Left renal cortex interstitium (tissue), 4 donors: ENCODE measurements at regions not wholly inside any gene's neighbourhood (a gene's known extent, or its start where the extent isn't known, plus 50 kb on each side); places are given as distances from the start of the nearest gene placed in this dataset.
"Not testable (repeated sequence)": the region's sequence is repeated elsewhere in the genome, so short reads cannot be mapped to it uniquely, and the experiment has no call there.

Experiments used
- DNase-seq, 4 donors: peaks; one replicate each; pipeline ENCODE4 v3.0.0-alpha.2; 2013; ENCODE audit warnings: low read depth in 4 of 4, low spot score in 2 of 4, missing footprints in 1 of 4

DNA sequence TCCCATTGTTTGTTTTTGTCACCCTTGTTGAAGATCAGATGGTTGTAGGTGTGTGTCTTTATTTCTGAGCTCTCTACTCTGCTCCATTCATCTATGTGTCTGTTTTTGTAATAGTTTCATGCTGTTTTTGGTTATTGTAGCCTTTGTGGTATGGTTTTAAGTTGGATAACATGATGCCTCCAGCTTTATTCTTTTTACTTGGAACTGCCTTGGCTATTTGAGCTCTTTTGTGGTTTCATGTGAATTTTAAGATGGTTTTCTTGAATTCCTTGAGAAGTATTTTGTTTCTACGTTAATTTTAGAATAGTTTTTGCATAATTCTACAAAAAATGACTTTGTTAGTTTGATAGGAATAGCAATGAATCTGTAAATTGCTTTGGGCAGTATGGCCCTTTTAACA lies 170.0 kb upstream of the IGFBP3 start:
- DNase-seq: no peak

DNA sequence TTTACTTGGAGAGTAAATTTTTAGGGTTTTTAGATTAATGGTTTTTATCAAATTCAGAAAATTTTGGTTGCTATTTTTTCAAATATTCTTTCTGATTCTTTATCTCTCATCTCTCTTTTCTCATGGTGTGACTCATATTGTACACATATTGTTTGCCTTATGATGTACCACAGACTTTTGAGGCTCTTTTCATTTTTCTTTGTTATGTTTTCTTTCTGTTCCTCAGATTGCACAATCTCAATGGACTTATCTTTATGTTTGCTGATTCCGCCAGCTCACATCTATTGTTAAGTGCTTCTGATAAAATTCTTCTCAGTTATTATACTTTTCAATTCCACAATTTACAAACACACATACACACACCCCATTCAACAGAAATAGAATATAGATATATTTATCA lies 168.2 kb upstream of the IGFBP3 start:
- DNase-seq: no peak

DNA sequence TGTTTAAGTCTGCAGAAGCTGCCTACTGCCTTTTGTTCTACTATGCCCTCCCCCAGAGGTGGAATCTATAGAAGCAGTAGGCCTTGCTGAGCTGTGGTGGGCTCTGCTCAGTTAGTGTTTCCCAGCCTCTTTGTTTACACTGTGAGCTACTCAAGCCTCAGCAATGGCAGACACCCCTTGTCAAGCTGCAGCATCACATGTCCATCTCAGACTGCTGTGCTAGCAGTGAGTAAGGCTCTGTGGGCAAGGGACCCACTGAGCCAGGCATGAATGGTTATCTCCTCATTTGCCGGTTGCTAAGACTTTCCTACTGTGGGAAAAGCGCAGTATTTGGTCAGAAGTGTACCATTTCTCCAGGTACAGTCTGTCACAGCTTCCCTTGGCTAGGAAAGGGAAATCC lies 167.4 kb upstream of the IGFBP3 start:
- DNase-seq: not testable (repeated sequence)

DNA sequence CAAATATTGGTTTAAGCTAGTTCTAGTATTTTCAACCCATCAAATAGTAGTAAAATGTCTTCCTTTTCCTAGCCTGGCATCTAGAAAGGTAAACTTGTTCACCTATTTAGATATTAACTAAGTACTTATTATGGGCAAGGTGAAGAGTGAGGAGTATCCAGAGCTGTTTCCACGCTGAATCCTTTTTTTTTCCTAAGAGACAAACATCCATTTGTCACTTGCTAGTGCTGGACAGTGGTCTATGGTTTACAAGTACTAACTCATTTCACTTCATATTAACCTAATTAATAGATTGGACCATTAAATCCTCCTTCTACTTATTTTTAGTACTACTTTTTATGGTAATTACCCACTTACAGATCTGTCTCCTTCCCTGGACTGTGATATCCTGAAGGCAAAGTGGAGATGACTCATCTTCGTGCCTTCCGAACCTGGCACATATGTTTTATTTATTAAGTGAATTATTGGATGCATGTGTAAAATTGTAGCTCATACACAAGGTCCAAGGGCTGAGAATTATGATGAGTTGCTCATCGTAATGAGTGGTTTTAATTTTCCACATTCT lies 159.6 kb upstream of the IGFBP3 start:
- no peak for DNase-seq

DNA sequence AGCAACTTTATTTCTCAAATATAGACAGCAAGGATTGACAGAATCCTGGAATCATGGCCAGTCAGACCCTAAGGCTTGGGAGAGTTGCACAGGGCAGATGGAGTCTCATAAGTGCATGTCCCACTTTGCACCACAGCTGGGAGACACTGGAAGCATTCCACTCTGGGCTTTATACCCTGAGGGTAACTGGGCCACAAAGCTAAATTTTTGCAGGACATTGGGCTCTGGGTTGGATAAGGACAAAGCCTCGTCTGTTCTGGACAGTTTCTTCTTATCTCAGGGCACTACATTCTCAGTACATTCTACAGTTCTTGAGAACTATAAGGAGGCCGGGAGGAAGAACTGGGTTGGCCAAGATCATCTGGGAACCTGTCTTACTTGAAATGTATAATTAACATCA lies 158.3 kb upstream of the IGFBP3 start:
- no peak for DNase-seq

DNA sequence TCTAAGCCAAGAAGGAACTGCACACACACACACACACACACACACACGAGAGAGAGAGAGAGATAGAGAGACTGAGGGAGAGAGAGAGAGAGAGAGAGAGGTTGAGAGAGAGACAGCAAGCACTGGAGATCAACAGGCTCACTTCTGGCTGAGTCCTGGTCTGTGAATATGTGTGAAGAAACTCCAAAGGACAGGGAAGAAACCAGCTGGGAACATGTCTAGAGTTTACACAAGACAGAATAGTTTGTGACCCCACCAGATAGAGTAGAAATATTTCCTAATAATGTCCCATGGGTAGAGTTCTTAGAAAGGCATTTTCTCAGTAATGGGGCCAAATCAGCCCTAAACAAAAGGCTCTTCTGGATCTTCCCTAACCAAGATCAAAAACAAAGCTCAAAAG lies 155.5 kb upstream of the IGFBP3 start:
- no peak for DNase-seq

DNA sequence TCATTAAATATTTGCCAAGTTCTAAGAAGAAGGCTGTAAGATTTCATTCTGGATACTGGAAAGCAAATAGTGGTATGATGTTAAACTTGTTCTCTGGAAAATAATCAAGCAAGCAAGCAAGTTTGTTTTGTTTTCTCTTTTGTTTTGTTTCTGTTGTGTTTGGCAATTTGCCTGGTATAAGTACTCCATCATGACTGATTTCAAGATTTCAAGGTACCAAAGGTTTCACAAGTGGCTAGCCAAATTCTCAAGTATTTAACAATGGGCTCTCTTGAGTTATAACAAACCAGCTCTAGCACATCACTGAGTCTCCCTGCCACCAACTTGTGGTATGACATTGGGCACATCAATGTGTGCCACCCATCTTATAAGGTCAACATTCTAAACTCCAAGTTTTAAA lies 151.7 kb upstream of the IGFBP3 start:
- no peak for DNase-seq

DNA sequence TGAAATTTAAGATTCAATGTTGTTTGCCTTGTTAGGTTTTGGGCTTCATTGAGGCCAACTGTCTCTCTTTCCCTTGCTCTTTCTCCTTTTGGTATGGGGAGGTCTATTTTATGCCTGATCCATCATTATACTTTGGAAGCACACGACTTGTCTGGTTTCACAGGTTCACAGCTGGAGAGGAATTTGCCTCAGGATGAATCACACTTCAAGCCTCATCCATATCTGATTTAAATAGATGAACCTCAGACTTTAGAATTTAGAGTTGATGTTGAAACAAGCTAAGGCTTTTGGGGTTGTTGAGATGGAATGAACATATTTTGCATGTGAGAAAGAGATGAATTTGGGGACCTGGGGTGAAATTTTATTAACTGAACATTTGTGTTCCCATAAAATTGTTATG lies 150.5 kb upstream of the IGFBP3 start:
- no peak for DNase-seq

DNA sequence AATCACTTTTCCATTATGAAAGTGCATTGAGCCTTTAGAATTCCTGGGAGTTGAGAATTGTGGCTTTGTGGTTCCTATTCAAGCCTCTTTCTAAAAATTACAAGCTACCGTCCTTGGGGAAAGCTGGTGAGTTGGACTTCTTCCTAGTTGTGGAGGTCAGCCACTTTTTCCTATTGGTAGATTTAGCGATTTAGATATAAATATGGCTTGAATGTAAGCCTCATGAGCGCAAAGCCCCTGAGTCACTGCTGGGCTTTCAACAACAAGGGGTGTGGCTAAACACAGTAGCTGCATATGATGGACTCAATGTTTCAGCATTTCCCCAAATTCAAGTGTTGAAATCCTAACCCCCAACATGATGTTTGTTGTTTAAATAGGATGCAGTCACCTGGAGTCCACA lies 150.0 kb upstream of the IGFBP3 start:
- no peak for DNase-seq

DNA sequence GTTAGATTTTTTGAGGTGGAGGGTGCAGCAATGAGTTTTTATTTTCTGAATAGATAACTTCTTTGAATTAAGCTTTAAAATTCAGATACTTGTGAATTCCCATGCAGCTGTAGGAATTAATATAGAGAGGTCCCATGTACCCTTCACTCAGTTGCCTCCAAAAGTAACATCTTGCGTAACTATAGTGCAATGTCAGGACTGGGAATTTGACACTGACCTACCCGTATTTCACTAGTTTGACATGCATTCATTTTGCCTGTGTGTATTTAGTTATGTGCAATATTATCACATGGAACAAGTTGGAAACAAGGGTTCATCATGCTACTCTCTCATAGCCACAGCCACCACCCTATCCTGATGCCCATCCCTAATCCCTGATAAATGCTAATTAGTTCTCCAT lies 147.1 kb upstream of the IGFBP3 start:
- no peak for DNase-seq

DNA sequence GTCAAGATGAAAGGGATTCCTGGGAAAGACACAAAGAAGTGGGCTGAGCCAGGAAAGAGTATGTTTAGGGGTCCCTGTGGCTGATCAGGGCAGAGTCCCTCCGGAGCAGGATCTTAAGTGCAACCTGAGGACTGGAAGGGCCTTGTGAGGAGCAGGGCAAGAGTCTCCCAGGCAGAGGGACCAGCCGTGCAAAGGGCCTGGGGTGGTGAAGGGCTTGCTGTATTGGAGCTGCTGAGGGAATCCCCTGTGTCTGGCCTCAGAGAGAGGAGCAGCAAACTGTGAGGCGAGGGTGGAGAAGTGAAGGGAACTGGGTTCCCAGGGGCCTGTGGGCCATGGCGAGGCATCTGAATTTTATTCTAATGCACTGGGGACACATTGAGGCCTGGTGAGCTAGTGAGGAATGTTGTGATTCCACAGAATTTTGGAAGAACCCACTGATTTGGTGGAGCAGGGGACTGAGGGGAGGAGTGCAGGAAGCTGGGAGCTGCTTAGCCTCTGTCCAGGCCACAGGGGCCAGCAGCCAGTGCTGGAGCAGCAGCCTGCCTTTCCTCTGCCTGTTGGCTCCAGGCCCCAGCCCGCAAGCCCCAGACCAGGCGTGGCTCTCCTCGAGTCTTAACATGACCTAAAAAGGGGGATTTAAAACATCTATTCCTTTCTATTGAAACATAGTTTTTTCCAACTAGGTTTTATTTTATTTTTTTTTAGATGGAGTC lies 138.4 kb upstream of the IGFBP3 start:
- DNase-seq: no peak

DNA sequence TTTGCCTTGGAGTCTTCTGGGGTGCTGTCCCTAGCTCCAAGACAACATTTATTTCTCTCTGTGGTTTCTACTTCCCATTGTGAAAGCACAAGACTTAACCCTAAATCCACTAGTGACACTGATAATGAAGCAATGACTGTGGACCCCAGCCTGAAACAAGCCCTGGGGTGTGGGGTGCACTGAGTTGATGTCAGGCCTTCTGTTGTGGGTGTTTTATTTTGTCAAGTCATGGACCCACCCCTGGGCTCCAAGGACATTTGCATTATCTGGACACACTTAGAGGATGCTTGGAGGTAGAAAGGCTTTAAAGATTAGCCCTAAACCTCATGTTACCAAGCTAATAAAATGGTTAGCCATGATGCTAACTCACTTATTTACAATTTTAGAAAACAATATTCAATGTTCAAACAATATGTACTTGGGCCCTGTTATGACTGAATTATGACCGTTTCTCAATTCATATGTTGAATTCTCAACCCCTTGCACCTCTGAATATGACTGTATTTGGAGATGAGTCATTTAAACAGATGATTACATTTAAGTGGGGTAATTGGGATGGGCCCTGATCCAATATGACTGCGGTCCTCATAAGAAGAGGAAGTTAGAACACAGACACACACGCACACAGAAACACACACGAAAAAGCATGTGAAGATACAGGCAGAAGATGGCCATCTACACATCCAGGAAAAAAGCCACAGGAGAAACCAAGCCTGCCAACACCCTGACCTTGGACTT lies 137.2 kb upstream of the IGFBP3 start:
- no peak for DNase-seq

DNA sequence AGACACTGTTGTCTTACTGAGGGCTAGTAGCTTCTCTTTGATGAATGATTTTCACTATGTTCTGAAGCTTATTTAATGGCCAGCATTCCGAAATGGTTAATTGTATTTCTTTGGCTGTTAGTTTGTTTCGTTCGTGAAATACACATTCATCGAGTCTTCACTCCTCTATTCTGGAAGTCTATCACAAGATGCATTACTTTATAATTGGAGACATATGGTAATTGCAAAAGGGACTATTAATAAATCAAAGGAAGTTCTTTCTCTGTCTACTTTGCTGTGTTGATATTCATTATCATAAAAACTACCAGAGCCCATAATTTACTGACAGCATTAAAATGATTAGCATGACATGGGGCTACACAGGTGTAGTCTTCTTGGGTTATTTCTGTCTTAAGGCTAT lies 133.8 kb upstream of the IGFBP3 start:
- DNase-seq: no peak

DNA sequence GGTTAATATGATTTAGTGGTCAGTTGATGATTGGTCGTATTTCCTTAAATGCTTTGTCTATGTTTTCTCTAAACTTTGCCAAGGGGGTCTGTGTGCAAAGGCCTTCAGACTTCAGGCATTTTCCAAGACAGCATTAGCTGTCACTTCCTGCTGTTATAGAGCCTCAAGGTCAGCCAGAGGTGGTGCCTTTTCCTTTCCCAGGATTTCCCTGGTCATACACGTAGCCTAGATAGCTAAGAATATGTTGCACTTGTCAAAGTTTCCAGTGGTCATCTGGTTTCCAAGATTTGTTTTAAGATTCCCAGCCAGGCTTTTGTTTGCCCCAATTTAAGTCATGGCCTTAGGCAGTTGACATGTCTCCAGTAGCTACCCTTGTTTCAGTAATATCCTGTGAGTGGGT lies 133.2 kb upstream of the IGFBP3 start:
- no peak for DNase-seq

DNA sequence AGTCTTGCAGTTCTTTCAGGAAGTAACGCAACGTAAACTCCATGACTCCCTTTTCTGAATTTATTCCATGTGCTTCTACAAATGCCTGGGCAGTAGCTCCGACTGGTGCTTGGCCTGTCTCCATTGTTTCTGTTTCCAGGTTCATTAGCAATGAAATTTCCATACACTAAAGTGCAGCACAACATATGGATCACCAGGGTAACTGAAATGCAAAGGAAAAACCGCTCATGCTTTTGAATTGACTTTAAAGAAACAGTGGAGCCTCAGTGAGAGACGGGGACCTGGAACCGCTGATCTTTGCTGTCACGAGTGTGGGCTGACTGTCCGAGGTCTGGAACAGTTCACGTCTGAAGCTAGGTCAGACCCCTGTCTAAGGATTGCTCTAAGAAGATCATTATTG lies 126.5 kb upstream of the IGFBP3 start:
- no peak for DNase-seq

DNA sequence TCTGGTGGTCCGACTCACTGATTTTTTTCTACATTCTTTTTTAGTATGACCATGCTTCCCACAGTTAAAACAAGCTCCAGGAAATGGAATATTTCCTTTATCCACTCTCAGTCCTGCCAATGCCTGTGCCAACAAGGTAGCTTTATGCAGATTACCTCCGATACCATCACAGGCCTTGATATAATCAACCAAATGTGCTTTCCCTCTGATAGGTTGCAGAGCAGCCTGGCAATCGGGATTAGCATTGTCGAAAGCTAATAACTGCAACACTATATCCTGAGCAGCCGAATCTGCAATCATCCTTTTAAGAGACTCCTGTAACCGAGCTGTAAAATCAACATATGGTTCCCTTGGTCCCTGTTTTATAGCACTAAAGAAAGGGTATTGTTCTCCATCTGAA lies 122.3 kb upstream of the IGFBP3 start:
- not testable (repeated sequence) for DNase-seq

DNA sequence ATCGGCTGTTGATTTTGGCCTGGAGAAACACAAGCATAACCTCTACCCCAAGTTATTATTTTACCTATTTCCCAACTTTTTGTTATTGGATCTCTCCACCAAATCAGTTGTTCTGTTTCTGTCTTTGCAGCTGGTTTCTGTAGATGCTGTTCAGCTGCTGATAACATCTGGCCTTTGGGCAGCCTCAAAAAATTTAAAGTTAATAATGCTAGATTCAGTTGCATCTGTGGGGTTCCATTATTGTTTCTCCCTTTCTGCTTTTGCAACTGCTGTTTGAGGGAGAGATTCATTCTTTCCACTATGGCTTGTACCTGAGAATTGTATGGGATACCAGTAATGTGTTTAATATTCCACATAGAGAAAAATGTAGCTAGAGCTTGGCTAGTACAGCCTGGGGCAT lies 118.7 kb upstream of the IGFBP3 start:
- DNase-seq: not testable (repeated sequence)

DNA sequence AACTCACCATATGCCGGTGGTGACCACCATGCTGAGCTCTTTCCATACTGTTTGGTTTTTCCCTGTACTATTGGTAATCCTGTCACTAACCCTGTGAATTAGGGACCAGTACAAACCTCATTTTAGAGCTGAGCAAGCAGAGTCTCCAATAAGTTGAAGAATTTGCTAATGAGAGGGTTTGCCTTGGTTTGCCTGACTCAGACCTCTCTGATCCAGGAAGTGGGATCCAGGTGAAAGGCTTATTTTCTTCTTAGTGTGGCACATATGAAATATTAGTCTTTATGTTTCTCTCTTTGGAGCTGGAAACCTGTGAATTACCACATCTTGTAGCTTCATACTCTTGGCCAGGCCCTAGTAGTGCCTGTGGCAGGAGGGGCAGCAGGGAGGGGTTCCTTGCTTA lies 114.1 kb upstream of the IGFBP3 start:
- no peak for DNase-seq

DNA sequence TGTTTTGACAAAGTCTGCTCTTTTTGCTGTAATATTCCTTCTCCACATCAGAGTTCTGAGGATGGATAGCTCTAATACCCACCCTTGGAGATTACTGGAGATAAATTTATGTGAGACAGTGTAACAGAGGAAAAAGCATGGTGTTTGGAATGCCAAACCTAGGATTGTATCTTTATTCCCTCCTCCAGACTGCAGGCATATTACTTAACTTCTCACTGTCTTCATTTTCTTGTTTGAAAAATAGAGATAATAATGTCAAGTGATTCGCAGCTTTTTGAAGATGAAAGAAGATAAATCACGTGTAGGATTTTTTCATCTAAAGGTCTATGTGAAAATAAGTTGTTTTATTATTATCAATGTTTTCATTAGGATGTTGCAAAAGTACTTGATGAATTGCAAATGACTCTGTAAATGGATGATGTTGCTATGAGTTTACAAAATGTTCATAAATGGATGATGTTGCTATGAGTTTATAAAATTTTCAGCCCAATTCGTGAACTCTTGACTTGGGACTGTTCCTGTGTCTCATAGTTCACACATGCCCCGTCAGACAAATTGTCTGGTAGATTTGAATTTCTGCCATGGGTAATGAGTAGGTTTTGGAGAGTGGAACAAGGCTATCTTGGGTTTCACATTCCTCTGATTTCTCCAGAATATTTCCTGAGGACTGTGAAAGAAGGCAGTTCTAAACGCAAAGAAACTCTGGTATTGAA lies 113.1 kb upstream of the IGFBP3 start:
- no peak for DNase-seq

DNA sequence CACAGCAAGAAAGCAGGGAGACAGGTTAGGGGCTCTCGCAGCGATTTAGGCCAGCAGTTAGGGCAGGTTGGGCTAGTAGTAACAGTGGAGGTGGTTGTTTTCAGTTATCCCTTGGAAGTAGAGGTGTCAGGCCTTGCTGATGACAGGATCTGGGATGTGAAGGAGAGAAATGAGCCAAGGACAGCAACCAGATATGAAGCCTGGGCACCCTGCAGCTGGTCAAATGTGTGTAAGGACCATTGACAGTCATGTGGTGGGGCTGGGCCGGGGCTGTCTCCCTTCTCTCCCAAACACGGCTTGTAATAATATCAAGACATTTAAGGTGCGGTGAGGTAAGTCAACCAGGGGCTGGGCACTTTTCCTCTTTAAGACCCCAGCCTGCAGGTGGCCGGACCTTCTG lies 112.5 kb upstream of the IGFBP3 start:
- DNase-seq: no peak

DNA sequence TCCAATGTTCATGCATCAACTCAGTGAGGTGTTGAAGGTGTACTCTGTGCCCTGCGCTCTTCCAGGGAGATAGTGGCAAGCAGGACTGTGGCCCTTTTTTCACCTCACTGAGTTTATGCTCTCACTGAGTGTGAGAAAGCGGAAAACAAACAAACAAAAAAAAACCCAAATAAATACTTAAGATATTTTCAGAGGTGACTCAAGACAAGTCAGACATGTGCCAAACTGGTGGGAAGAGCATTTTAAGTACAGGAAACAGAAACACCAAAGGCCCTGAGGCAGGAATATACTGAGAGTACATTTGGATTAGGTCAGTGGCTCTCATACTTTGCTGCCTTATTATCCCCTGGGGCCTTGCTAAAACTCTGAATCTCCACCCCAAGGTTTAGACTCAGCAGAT lies 111.9 kb upstream of the IGFBP3 start:
- DNase-seq: no peak

DNA sequence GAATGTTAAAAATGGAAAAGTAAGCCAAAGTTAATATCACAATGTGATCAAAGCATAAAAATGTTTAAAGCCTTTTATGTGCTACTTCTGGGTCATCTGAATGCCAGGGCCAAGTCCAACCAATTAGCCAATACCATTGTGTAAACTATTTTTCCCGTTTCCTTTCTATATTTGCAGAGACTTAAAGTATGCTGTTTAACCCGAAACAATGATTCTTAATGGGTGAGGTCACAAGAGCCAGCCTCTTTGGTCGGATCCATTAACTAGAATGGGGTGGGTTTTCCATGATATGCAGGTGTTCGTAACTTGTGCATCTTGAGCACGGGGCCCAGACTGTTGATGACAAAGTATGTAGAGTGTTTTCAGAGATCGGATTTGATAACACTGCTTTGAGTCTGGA lies 111.3 kb upstream of the IGFBP3 start:
- no peak for DNase-seq
